Peyer's patch (tissue), 4 donors: ENCODE measurements at regions not wholly inside any gene's neighbourhood (a gene's known extent, or its start where the extent isn't known, plus 50 kb on each side); places are given as distances from the start of the nearest gene placed in this dataset.

ENCODE experiments used
- DNase-seq, 3 donors: peaks; one replicate each; pipeline ENCODE4 v3.0.0-alpha.2; 2017 to 2019
- H3K27ac ChIP-seq, 4 donors: fragments of 200-600 bp; sonication (generic); one replicate each; pipeline ENCODE4 v1.5.1; 2016 to 2019
- H3K27me3 ChIP-seq, 2 donors: fragments of 200-600 bp; sonication (generic); one replicate each; pipeline ENCODE4 v1.5.1; 2019
- H3K36me3 ChIP-seq, 3 donors: fragments of 200-600 bp; sonication (generic); one replicate each; pipeline ENCODE4 v1.5.1; 2016 to 2019
- H3K4me1 ChIP-seq, 4 donors: fragments of 200-600 bp; sonication (generic); one replicate each; pipeline ENCODE4 v1.5.1; 2016 to 2019
- H3K4me3 ChIP-seq, 4 donors: fragments of 200-600 bp; sonication (generic); 1 replicate in 3 of 4; 2 replicates in 1 of 4; pipeline ENCODE4 v1.5.1; 2016 to 2019; ENCODE audit warnings: mild to moderate bottlenecking in 1 of 4
- H3K9me3 ChIP-seq, 4 donors: fragments of 200-600 bp; sonication (generic); one replicate each; pipeline ENCODE4 v1.5.1; 2016 to 2019; ENCODE audit warnings: mild to moderate bottlenecking in 1 of 4
- CTCF ChIP-seq, 6 experiments: fragments of 450-650 bp in 4 of 6; fragments of 200-600 bp in 2 of 6; sonication (generic) in 1 of 6; IDR thresholded peaks; one replicate each; pipeline ENCODE4 v1.5.1; 2017 to 2019; ENCODE audit warnings: antibody characterized with exemption in 6 of 6, mild to moderate bottlenecking in 3 of 6, moderate library complexity in 1 of 6
- POLR2A ChIP-seq, 2 donors: fragments of 450-650 bp; IDR thresholded peaks; one replicate each; pipeline ENCODE4 v1.5.1; 2017; ENCODE audit warnings: antibody characterized with exemption in 2 of 2, mild to moderate bottlenecking in 2 of 2, moderate library complexity in 2 of 2

GRCh38 chr5:58348996-58349728 is 110.7 kb downstream of the PLK2 start:
- H3K27ac ChIP-seq: no peak overlapping the region
- H3K4me3 ChIP-seq: no peak overlapping the region
- no peak for TF ChIP-seq CTCF (IDR thresholded peaks at IDR 0.05)
- TF ChIP-seq POLR2A (IDR thresholded peaks at IDR 0.05): no peak
- no peaks in the 10 kb centered on the region for H3K36me3 ChIP-seq
- H3K27me3 ChIP-seq: no peaks in the 10 kb centered on the region
- no peaks in the 10 kb centered on the region for H3K4me1 ChIP-seq
- no peak for DNase-seq
- H3K9me3 ChIP-seq: no peaks in the 10 kb centered on the region

DNA sequence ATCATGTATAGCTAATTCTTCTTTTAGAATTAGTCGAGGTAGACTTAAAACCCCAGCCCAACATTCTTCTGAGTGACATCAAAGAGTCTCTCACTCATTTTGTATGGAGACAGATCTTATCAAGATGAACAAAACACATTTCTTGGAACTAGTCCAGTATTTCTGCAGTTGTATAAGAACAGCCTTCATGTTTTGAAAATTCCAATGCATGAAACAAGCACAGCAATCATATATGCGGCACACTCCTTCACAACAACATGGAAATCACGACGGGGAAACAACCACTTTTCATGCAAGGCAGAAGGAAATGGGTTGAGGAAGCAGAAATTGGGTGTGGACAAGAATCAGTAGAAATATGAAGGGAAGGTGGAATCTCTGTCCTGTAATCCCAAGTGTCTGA is 113.8 kb downstream of the PLK2 start:
- no peak for DNase-seq
- no peak for TF ChIP-seq CTCF (IDR thresholded peaks at IDR 0.05)
- no peak for TF ChIP-seq POLR2A (IDR thresholded peaks at IDR 0.05)
- H3K4me1 ChIP-seq: no peaks in the 10 kb centered on the region
- H3K4me3 ChIP-seq: no peak overlapping the region
- H3K27me3 ChIP-seq: no peaks in the 10 kb centered on the region
- no peaks in the 10 kb centered on the region for H3K9me3 ChIP-seq
- no peak overlapping the region for H3K27ac ChIP-seq
- no peaks in the 10 kb centered on the region for H3K36me3 ChIP-seq

GRCh38 chr5:58341476-58341875 is 118.4 kb downstream of the PLK2 start:
- no peak for DNase-seq
- no peak overlapping the region for H3K4me3 ChIP-seq
- no peaks in the 10 kb centered on the region for H3K4me1 ChIP-seq
- no peaks in the 10 kb centered on the region for H3K36me3 ChIP-seq
- TF ChIP-seq CTCF (IDR thresholded peaks at IDR 0.05) (no peak), POLR2A (IDR thresholded peaks at IDR 0.05) (no peak)
- no peaks in the 10 kb centered on the region for H3K27me3 ChIP-seq
- no peaks in the 10 kb centered on the region for H3K9me3 ChIP-seq
- H3K27ac ChIP-seq: no peak overlapping the region

DNA sequence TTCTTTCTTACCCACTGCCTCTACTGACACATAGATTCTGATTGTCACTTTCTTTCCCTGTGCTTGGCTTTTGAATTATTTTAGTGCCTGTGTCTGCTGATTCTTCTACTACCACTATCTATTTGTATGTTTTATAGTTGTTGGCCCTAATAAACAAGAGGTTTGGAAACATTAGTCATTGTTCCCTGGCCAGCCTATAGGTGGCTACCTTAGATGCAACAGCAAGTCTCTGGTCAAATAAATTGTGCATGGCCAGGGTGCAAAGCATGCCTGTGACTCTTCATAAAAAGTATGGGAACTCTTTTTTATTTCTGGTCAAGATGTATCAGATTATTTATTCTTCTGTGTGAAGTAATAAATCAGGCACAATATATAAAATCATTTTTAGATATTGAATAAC is 124.4 kb downstream of the PLK2 start:
- no peak for DNase-seq
- no peaks in the 10 kb centered on the region for H3K36me3 ChIP-seq
- H3K4me1 ChIP-seq: no peaks in the 10 kb centered on the region
- no peak for TF ChIP-seq CTCF (IDR thresholded peaks at IDR 0.05)
- no peak for TF ChIP-seq POLR2A (IDR thresholded peaks at IDR 0.05)
- H3K27me3 ChIP-seq: no peaks in the 10 kb centered on the region
- no peak overlapping the region for H3K27ac ChIP-seq
- no peak overlapping the region for H3K4me3 ChIP-seq
- H3K9me3 ChIP-seq: no peaks in the 10 kb centered on the region

GRCh38 chr5:58334035-58334434 is 125.9 kb downstream of the PLK2 start:
- H3K9me3 ChIP-seq: no peaks in the 10 kb centered on the region
- no peaks in the 10 kb centered on the region for H3K27me3 ChIP-seq
- H3K36me3 ChIP-seq: no peaks in the 10 kb centered on the region
- no peak for TF ChIP-seq POLR2A (IDR thresholded peaks at IDR 0.05)
- TF ChIP-seq CTCF (IDR thresholded peaks at IDR 0.05): no peak
- H3K4me3 ChIP-seq: no peak overlapping the region
- no peak for DNase-seq
- H3K4me1 ChIP-seq: no peaks in the 10 kb centered on the region
- no peak overlapping the region for H3K27ac ChIP-seq

DNA sequence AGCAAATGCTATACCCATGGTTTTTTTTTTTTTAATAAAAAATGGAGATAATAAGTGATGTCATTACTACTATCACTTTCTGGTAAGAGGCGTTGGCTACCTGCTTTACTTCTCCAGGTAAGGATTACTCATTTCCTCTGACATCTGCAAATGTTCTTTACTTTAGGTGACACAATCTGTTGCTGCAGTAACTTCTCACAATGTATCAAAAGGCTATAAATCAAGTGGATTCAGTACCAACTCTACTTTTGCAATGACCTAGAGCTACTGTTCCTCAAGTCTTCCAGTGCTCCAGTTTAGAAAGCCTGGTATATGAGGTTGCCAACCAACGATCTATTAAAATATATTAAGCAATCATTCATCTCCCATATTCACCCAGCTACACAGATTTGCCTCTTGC is 129.1 kb downstream of the PLK2 start:
- no peak for DNase-seq
- Histone ChIP-seq H3K27ac (no peak overlapping the region), H3K4me3 (no peak overlapping the region), H3K4me1 (no peaks in the 10 kb centered on the region), H3K27me3 (no peaks in the 10 kb centered on the region), H3K36me3 (no peaks in the 10 kb centered on the region), H3K9me3 (no peaks in the 10 kb centered on the region)
- no peak for TF ChIP-seq POLR2A (IDR thresholded peaks at IDR 0.05)
- no peak for TF ChIP-seq CTCF (IDR thresholded peaks at IDR 0.05)
